ENCODE measurements at regions not wholly inside any gene's neighbourhood (a gene's known extent, or its start where the extent isn't known, plus 50 kb on each side); places are given as distances from the start of the nearest gene placed in this dataset.
A peak's percentile ranks its signal among the peaks of the same experiment; 100 is the strongest.

GRCh38 chr4:30783751-30784150 is 63.6 kb downstream of the PCDH7 start:
- no peak for DNase-seq
- intact Hi-C loops (cut with DNase I) = no loop called here

- no peak for DNase-seq
- intact Hi-C loops (cut with DNase I) = no loop called here
Measured at GRCh38 chr4:30789219-30789671, 69.1 kb downstream of the PCDH7 start.

- no peak for DNase-seq
- intact Hi-C loops (cut with DNase I) = no loop called here
Measured at GRCh38 chr4:30790123-30790522, 70.0 kb downstream of the PCDH7 start.

- DNase-seq = no peak
- intact Hi-C loops (cut with DNase I) = no loop called here
Measured at GRCh38 chr4:30790998-30791397, 70.8 kb downstream of the PCDH7 start.

GRCh38 chr4:30792601-30793000 is 72.4 kb downstream of the PCDH7 start:
- peak in 1 of 42 donors; percentile 8 for DNase-seq
- intact Hi-C loops (cut with DNase I) = no loop called here

GRCh38 chr4:30801876-30802275 is 81.7 kb downstream of the PCDH7 start:
- DNase-seq = no peak
- intact Hi-C loops (cut with DNase I) = no loop called here

GRCh38 chr4:30802622-30803323 is 82.6 kb downstream of the PCDH7 start:
- no peak for DNase-seq

GRCh38 chr4:30808276-30808675 is 88.1 kb downstream of the PCDH7 start:
- no peak for DNase-seq
- intact Hi-C loops (cut with DNase I) = no loop called here

More at GRCh38 chr4:30802622-30803323, 82.6 kb downstream of the PCDH7 start:
- intact Hi-C loops (cut with DNase I) = no loop called here

GRCh38 chr4:30811296-30811695 is 91.1 kb downstream of the PCDH7 start:
- no peak for DNase-seq
- intact Hi-C loops (cut with DNase I) = no loop called here

- intact Hi-C loops (cut with DNase I) = no loop called here
- no peak for DNase-seq
Measured at GRCh38 chr4:30815685-30816084, 95.5 kb downstream of the PCDH7 start.

- DNase-seq = no peak
- intact Hi-C loops (cut with DNase I) = no loop called here
Measured at GRCh38 chr4:30817447-30817846, 97.3 kb downstream of the PCDH7 start.

- intact Hi-C loops (cut with DNase I) = no loop called here
- no peak for DNase-seq
Measured at GRCh38 chr4:30818541-30818940, 98.4 kb downstream of the PCDH7 start.

- intact Hi-C loops (cut with DNase I) = no loop called here
- DNase-seq = no peak
Measured at GRCh38 chr4:30821275-30821674, 101.1 kb downstream of the PCDH7 start.

- DNase-seq = no peak
- intact Hi-C loops (cut with DNase I) = no loop called here
Measured at GRCh38 chr4:30821859-30822612, 101.9 kb downstream of the PCDH7 start.

- intact Hi-C loops (cut with DNase I) = no loop called here
Measured at GRCh38 chr4:30822911-30823551, 102.9 kb downstream of the PCDH7 start.

GRCh38 chr4:30825008-30825770 is 105.0 kb downstream of the PCDH7 start:
- DNase-seq = no peak
- intact Hi-C loops (cut with DNase I) = no loop called here

More at GRCh38 chr4:30822911-30823551, 102.9 kb downstream of the PCDH7 start:
- no peak for DNase-seq

GRCh38 chr4:30828264-30828926 is 108.2 kb downstream of the PCDH7 start:
- DNase-seq = no peak
- intact Hi-C loops (cut with DNase I) = no loop called here

GRCh38 chr4:30832639-30833038 is 112.5 kb downstream of the PCDH7 start:
- intact Hi-C loops (cut with DNase I) = no loop called here
- no peak for DNase-seq

- no peak for DNase-seq
- intact Hi-C loops (cut with DNase I) = no loop called here
Measured at GRCh38 chr4:30833206-30833605, 113.0 kb downstream of the PCDH7 start.
